ENCODE measurements at regions not wholly inside any gene's neighbourhood (a gene's known extent, or its start where the extent isn't known, plus 50 kb on each side); places are given as distances from the start of the nearest gene placed in this dataset.

DNA sequence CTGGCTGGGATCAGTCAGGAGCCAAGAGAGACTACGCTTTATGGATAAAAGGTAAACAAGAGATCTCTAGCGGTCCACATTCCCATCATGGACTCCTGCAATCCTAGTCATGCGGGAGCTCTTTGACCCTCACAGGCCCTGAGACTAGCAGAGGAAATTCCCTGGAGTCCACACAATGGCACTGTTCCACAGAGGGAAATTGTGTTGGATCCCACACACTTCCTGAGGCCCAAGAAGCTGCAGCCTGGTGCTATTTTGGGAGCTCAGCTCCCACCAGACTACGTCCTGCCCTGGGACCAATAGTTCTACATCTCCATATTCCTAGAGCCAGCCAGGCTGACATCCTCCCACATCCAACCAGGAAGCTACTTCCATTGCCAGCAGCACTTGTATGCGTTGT is 2358.4 kb downstream of the PCDH9 start:
- TF ChIP-seq, protein P1, sequence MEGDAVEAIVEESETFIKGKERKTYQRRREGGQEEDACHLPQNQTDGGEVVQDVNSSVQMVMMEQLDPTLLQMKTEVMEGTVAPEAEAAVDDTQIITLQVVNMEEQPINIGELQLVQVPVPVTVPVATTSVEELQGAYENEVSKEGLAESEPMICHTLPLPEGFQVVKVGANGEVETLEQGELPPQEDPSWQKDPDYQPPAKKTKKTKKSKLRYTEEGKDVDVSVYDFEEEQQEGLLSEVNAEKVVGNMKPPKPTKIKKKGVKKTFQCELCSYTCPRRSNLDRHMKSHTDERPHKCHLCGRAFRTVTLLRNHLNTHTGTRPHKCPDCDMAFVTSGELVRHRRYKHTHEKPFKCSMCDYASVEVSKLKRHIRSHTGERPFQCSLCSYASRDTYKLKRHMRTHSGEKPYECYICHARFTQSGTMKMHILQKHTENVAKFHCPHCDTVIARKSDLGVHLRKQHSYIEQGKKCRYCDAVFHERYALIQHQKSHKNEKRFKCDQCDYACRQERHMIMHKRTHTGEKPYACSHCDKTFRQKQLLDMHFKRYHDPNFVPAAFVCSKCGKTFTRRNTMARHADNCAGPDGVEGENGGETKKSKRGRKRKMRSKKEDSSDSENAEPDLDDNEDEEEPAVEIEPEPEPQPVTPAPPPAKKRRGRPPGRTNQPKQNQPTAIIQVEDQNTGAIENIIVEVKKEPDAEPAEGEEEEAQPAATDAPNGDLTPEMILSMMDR (IDR thresholded peaks at IDR 0.05): no peak
- TF ChIP-seq, protein P2, sequence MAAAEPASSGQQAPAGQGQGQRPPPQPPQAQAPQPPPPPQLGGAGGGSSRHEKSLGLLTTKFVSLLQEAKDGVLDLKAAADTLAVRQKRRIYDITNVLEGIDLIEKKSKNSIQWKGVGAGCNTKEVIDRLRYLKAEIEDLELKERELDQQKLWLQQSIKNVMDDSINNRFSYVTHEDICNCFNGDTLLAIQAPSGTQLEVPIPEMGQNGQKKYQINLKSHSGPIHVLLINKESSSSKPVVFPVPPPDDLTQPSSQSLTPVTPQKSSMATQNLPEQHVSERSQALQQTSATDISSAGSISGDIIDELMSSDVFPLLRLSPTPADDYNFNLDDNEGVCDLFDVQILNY (CRISPR knock-in tag; IDR thresholded peaks at IDR 0.05): no peak
- TF ChIP-seq, protein P3, sequence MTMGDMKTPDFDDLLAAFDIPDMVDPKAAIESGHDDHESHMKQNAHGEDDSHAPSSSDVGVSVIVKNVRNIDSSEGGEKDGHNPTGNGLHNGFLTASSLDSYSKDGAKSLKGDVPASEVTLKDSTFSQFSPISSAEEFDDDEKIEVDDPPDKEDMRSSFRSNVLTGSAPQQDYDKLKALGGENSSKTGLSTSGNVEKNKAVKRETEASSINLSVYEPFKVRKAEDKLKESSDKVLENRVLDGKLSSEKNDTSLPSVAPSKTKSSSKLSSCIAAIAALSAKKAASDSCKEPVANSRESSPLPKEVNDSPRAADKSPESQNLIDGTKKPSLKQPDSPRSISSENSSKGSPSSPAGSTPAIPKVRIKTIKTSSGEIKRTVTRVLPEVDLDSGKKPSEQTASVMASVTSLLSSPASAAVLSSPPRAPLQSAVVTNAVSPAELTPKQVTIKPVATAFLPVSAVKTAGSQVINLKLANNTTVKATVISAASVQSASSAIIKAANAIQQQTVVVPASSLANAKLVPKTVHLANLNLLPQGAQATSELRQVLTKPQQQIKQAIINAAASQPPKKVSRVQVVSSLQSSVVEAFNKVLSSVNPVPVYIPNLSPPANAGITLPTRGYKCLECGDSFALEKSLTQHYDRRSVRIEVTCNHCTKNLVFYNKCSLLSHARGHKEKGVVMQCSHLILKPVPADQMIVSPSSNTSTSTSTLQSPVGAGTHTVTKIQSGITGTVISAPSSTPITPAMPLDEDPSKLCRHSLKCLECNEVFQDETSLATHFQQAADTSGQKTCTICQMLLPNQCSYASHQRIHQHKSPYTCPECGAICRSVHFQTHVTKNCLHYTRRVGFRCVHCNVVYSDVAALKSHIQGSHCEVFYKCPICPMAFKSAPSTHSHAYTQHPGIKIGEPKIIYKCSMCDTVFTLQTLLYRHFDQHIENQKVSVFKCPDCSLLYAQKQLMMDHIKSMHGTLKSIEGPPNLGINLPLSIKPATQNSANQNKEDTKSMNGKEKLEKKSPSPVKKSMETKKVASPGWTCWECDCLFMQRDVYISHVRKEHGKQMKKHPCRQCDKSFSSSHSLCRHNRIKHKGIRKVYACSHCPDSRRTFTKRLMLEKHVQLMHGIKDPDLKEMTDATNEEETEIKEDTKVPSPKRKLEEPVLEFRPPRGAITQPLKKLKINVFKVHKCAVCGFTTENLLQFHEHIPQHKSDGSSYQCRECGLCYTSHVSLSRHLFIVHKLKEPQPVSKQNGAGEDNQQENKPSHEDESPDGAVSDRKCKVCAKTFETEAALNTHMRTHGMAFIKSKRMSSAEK (CRISPR knock-in tag; IDR thresholded peaks at IDR 0.05; ENCODE audit: borderline replicate concordance): no peak
- TF ChIP-seq CREM (CRISPR knock-in tag; IDR thresholded peaks at IDR 0.05) (no peak), SMAD4 (CRISPR knock-in tag; IDR thresholded peaks at IDR 0.05) (no peak), CREB1 (CRISPR knock-in tag; IDR thresholded peaks at IDR 0.05) (no peak), ZNF317 (CRISPR knock-in tag; IDR thresholded peaks at IDR 0.05; ENCODE audit: borderline replicate concordance, low read depth) (no peak), TCF7 (CRISPR knock-in tag; IDR thresholded peaks at IDR 0.05; ENCODE audit: low read depth) (no peak), RORB (CRISPR knock-in tag; IDR thresholded peaks at IDR 0.05) (no peak)
- TF ChIP-seq, protein P4, sequence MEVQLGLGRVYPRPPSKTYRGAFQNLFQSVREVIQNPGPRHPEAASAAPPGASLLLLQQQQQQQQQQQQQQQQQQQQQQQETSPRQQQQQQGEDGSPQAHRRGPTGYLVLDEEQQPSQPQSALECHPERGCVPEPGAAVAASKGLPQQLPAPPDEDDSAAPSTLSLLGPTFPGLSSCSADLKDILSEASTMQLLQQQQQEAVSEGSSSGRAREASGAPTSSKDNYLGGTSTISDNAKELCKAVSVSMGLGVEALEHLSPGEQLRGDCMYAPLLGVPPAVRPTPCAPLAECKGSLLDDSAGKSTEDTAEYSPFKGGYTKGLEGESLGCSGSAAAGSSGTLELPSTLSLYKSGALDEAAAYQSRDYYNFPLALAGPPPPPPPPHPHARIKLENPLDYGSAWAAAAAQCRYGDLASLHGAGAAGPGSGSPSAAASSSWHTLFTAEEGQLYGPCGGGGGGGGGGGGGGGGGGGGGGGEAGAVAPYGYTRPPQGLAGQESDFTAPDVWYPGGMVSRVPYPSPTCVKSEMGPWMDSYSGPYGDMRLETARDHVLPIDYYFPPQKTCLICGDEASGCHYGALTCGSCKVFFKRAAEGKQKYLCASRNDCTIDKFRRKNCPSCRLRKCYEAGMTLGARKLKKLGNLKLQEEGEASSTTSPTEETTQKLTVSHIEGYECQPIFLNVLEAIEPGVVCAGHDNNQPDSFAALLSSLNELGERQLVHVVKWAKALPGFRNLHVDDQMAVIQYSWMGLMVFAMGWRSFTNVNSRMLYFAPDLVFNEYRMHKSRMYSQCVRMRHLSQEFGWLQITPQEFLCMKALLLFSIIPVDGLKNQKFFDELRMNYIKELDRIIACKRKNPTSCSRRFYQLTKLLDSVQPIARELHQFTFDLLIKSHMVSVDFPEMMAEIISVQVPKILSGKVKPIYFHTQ (CRISPR knock-in tag; IDR thresholded peaks at IDR 0.05): no peak
- TF ChIP-seq, protein P5, sequence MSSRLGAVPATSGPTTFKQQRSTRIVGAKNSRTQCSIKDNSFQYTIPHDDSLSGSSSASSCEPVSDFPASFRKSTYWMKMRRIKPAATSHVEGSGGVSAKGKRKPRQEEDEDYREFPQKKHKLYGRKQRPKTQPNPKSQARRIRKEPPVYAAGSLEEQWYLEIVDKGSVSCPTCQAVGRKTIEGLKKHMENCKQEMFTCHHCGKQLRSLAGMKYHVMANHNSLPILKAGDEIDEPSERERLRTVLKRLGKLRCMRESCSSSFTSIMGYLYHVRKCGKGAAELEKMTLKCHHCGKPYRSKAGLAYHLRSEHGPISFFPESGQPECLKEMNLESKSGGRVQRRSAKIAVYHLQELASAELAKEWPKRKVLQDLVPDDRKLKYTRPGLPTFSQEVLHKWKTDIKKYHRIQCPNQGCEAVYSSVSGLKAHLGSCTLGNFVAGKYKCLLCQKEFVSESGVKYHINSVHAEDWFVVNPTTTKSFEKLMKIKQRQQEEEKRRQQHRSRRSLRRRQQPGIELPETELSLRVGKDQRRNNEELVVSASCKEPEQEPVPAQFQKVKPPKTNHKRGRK (CRISPR knock-in tag; IDR thresholded peaks at IDR 0.05; ENCODE audit: borderline replicate concordance): no peak
